ENCODE measurements at regions not wholly inside any gene's neighbourhood (a gene's known extent, or its start where the extent isn't known, plus 50 kb on each side); places are given as distances from the start of the nearest gene placed in this dataset.
"Not testable (repeated sequence)": the region's sequence is repeated elsewhere in the genome, so short reads cannot be mapped to it uniquely, and the experiment has no call there.

DNA sequence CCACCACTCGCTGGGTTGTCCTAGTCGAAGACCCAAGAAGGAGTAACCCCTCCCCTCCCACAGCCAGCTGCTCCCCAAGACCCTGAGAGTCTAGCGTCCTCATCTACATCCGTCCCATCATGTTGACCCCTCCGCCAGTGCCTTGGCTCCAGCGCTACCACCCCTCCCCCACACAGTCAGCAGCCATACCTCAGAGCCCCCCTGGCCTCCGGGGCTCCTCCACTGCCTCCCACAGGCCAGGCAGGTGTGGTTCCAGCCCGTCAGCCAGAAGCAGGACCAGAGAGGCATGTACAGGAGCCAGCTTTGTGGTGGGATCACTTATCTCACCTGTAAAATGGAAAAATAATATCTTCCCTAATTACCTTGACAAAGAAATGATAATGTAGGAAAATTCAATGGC lies 51.5 kb upstream of the PHF21B start:
- no peak for DNase-seq

DNA sequence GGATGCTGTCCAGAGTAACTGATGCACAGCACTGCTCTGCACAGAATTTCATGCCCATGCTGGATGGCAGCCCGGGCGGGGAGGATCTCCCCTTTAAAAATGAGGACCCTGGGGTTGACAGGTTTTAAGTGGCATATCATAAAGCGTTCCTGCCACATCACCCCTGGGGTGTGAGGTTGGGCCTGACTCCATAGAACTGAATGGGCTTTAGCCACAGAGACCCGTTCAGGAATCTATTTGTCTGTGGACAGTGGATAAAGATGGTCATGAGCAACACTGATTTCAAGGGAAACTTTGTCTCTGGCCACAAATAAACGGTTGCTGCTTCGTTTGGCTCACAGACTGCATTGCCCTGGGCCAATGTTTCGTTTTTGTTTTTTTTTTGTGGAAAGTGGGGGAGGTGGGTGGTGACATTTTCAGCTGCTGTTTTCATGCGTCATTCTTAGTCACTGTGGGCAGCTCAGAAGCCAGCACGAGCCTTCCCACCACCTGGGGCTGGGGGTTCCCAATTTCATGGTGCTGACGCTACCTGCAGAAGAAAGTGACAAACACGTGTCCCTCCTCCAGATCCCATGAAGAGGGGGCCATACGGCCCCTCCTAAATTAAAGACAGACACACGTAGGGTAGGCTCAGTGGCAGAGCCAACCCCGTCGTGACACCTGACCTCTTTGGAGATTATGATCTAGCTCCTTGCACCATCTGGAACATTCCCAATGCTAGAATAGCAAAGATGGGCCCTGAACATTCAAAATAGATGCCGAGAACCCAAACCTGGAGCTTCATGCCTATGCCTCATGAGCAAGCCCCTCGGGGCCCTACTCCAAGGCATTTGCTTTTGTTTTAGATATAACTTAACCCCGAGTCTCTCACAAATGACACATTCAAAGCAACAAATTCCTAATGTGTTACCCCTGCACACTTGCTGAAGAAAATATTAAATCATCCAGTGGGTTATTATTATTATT lies 54.8 kb upstream of the PHF21B start:
- DNase-seq = no peak

- no peak for DNase-seq
Observed at GRCh38 chr22:45065726-45066125, 55.9 kb upstream of the PHF21B start.

- DNase-seq = no peak
Observed at GRCh38 chr22:45067731-45068130, 57.9 kb upstream of the PHF21B start.

- no peak for DNase-seq
Observed at GRCh38 chr22:45069925-45070324, 60.1 kb upstream of the PHF21B start.

DNA sequence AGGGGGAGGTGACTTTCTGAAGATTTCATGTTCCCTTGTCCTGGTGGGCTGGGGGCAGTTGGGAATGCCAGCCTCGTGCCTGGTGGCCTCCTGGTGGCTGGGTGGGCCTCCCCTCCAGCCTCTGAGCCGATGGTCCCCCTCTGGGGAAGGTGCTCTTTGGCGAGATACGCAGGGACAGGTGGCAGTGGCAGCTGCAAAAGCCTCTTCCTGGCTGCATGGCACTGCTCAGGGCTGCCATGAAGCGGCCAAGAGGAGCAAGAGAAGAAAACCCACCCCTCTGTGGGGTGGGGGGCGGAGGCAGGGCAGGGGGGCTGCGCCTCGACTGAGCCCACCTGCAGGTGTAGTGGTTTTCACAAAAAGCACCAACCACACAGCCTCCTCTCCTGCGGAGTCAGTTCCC lies 61.8 kb upstream of the PHF21B start:
- DNase-seq = no peak

GRCh38 chr22:45072322-45072903 lies 62.6 kb upstream of the PHF21B start:
- peak; percentile 27 for DNase-seq

DNA sequence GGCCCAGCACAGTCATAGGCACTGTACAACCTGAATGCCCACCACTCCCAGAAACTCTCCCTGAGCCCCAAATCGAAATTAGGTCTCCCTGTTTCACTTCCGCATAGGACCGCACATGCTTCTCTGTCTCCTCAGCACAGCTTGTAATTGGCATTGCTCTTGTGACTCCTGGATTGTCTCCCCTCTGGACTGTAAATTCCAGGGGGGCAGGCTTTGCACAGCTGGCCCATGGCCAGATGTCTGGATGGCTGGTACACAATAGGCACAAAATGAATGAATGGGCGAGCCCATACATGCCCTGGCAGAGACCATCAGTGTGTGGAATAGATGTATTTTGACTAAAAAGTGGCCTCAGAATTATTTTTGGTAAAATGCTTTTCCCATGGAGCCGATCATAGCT lies 63.3 kb upstream of the PHF21B start:
- no peak for DNase-seq

- DNase-seq = no peak
Observed at GRCh38 chr22:45077286-45077685, 67.5 kb upstream of the PHF21B start.

DNA sequence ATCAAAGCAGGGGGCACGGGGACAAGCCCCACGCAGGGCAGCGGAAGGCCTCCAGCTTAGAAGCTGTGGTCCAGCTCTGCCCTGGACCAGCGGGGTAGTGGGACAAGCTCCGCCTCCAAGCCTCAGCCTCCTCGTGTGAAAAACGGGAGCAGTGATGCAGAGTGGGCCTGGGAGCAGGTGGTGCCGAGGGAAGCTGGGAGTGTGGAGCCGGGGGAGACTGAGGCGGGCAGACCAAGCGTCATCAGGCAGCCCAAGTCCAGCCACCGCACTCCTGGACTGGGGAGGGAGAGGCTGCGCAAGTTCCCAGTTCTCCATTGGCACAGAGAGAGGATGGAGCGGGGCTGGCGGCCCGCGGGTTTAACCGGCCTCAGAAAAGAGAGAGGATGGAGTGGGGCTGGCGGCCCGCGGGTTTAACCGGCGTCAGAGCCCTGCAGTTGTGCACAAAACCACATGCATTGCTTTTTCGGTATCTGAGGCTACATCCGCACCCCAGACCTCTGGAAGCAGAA lies 68.1 kb upstream of the PHF21B start:
- DNase-seq = no peak

DNA sequence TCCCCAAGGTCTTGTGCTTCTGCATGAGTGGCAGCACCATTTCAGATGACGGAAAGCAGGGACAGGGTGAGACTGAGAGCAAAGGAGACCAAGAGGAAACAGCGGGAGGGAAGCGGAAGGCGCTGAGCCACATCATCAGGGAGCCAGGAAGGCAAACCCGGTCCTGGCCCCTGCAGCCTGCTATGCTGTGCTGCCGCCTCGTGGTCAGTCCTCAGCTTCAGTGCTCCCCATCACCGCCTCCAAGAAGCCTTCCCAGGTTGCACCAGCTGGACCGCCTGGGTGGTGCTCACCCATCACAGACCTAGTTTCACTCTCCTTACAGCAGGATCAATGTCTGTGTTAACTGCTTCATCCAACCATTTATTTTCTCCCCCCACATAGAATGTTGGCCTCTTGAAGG lies 73.0 kb upstream of the PHF21B start:
- no peak for DNase-seq

DNA sequence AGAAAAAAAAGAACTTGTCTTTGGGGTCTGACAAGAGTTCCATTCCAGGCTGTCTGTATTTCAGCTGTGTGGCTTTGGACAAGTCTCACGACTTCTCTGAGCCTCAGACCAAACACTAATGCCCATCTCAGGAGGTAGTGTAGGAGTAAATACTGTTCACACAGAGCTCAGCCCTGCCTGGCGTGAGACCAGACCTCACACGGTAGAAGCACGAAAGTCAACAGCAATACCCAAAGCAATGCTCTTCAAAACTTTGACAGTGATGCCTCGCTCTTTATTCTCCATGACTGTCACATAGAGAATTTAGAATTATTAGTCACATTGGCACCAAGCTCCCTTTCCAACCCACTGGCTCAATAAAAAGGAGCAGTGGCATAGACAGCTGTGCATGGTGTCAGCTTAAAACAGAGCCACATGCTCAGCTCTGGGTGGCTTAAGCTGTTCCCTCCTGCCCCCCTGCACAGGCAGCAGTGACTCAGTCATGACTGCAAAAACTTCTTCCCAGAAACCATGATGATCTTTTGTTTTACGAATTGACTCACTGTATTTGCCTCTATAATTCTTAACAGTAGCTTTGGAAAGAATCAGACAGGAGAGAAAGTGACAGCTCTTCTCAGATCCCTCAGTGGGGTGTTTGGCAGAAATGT lies 74.0 kb upstream of the PHF21B start:
- DNase-seq = no peak

DNA sequence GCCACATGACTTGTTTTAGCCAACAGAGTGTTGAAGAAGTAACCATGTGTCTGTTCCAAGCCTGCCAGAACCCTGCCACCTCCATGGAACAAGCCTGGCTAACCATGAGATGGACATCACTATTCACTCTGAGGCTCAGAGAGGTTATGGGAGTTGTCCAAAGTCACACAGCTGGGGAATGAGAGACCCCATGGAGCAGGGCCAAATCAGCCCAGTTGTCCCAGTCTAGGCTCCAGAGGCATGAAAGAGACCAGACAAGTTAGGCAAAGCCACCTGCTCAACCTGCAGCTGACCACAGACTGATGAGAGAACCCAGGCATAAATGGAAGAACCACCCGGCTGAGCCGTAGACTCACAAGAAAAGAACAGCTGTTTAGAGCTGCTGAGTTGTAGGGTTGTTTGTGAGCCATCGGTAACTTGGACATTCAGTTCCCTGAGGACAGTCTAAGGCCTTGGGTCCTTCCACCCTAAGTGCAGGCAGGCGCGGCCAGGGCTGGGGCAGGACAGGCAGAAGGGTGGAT lies 74.7 kb upstream of the PHF21B start:
- no peak for DNase-seq

GRCh38 chr22:45087802-45088201 lies 75.9 kb upstream of the NUP50 start:
- DNase-seq = no peak

- DNase-seq = no peak
Observed at GRCh38 chr22:45088576-45088975, 75.1 kb upstream of the NUP50 start.

DNA sequence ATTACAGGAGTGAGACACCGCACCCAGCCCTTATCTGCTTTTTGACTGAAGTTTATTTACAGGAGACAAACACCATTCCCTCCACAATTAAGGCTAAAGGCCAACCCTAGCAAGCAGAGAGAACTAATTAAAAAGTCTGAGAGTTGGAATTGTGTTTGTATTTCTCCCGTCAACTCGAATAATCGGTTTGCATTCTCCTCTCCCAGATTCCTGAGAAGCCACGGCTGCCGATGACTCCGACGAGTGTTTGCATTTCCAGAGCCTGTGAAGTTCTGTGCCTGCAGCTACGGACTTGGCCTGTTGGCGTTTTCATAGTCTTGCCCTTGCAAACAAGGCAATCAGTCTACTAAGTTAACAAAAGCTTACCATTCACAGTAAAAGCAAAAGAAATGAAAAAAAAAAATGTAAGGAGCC lies 73.2 kb upstream of the NUP50 start:
- DNase-seq = no peak

- no peak for DNase-seq
Observed at GRCh38 chr22:45091254-45091854, 72.4 kb upstream of the NUP50 start.

DNA sequence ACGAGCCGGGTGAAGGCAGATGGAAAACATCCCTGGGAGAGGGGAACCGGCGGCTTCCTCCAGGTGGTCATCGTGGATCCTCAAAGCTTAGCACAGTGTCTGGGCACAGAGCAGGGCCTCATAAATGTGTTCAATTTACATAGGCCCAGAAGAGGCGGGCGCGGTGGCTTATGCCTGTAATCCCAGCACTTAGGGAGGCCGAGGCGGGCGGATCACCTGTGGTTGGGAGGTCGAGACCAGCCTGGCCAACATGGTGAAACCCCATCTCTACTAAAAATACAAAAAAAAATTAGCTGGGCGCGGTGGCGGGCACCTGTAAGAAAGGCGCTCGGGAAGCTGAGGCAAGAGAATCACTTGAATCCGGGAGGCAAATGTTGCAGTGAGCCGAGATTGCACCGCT lies 71.8 kb upstream of the NUP50 start:
- not testable (repeated sequence) for DNase-seq

DNA sequence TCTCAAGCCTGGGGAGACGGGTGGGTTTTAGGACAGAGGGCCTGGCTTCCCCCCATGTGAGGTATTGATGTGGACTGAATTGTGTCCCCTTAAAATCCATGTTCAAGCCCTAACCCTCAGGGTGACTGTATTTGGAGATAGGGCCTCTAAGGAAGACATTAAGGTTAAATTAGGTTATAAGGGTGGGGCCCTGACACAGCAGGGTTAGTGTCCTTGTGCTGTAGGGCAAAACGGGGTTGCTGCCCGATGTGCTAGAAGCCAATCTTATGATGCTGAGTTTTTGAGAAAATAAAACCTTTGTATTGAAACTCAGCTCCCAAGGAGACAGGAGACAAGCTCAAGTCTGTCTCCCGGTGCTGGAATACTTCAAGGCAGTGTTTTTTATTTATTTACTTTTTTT lies 71.1 kb upstream of the NUP50 start:
- DNase-seq = no peak

DNA sequence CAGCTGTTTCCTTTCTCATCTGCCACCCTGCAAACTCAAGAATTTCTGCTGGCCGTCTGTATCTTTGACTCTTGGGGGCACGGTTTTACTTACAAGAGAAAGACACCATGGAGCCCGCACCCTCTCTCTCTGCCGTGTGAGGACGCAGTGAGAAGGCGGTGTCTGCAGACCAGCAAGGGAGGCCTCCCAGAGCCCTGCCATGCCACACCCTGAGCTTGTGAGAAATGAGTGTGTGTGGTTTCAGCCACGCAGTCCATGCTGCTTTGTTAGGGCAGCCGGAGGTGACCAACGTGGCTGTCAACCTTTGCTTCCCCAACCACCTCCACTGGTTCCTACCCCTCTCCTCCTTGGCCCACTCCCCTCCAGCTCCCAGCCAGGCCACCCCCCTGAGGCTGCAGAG lies 70.1 kb upstream of the NUP50 start:
- DNase-seq = no peak

- no peak for DNase-seq
Observed at GRCh38 chr22:45094081-45094720, 69.5 kb upstream of the NUP50 start.

DNA sequence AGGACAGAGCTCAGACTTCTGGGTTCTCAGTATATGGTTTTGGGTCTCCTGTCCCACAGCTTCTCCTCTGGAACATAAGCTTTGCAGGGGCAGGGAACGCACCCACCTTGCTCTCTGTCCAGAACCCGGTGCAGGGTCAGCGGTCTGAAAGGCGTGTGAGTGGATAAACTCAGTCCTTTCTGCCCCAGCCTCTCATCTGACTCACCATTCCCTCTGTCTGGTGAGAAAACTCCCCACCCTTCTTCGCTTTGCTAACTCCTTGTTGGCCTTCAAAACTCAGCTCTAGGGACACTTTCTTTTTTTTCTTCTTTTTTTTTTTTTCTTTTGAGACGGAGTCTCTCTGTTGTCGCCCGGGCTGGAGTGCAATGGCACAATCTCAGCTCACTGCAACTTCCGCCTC lies 68.9 kb upstream of the NUP50 start:
- no peak for DNase-seq
